ENCODE measurements at regions not wholly inside any gene's neighbourhood (a gene's known extent, or its start where the extent isn't known, plus 50 kb on each side); places are given as distances from the start of the nearest gene placed in this dataset.

DNA sequence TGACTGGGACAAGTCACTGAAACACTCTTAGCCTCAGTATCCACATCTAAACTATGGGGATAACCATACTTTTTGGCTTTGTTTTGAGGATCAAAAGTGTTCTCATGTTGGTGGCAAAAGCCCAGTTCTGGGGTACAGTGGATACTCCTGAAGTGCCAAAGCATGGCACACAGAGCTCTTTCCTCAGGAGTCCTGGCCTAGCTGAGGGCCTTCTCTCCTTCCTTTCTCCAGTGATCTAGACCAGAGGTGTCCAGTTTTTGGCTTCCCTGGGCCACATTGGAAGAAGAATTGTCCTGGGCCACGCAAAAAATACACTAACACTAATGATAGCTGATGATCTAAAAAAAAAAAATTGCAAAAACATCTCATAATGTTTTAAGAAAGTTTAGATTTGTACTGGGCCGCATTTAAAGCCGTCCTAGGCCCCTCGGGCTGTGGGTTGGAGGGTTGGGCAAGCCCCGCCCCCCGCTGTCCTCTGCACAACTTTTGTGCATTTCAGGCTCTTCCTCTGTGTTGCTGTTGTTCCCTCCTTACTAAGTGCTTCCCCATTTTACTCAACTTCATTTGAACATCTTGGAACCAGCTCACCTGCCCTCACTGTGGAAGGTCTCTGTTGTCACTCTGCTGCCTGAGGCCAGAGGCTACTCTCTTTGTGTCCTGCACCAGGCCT, 337.0 kb downstream of the CYRIA start:
- TF ChIP-seq, protein P1, sequence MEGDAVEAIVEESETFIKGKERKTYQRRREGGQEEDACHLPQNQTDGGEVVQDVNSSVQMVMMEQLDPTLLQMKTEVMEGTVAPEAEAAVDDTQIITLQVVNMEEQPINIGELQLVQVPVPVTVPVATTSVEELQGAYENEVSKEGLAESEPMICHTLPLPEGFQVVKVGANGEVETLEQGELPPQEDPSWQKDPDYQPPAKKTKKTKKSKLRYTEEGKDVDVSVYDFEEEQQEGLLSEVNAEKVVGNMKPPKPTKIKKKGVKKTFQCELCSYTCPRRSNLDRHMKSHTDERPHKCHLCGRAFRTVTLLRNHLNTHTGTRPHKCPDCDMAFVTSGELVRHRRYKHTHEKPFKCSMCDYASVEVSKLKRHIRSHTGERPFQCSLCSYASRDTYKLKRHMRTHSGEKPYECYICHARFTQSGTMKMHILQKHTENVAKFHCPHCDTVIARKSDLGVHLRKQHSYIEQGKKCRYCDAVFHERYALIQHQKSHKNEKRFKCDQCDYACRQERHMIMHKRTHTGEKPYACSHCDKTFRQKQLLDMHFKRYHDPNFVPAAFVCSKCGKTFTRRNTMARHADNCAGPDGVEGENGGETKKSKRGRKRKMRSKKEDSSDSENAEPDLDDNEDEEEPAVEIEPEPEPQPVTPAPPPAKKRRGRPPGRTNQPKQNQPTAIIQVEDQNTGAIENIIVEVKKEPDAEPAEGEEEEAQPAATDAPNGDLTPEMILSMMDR (IDR thresholded peaks at IDR 0.05; ENCODE audit: low read depth, low read length): no peak
- no peak overlapping the region for H3K4me3 ChIP-seq (ENCODE audit: low read depth, low read length)

DNA sequence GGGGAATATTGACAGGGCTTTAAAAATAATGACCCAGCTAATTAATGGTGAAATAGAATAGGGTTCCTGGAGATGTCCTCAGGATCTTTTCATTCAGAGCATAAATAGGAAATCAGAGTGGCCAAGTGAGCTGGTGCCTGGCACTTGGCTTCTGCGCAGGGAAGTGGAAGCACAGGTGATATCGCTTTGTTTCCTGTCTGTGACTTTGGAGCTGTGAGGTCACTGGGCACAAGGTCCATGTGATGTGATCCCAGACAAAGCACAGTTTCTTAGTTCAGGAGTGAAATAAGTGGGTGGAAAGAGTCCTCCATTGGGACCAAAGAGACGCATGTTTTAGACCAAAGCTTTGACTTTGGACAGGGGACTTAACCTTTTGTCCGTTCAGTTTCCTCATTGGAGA, 338.3 kb downstream of the CYRIA start:
- no peak overlapping the region for H3K4me3 ChIP-seq (ENCODE audit: low read depth, low read length)
- TF ChIP-seq, protein P1 (IDR thresholded peaks at IDR 0.05; ENCODE audit: low read depth, low read length): no peak

DNA sequence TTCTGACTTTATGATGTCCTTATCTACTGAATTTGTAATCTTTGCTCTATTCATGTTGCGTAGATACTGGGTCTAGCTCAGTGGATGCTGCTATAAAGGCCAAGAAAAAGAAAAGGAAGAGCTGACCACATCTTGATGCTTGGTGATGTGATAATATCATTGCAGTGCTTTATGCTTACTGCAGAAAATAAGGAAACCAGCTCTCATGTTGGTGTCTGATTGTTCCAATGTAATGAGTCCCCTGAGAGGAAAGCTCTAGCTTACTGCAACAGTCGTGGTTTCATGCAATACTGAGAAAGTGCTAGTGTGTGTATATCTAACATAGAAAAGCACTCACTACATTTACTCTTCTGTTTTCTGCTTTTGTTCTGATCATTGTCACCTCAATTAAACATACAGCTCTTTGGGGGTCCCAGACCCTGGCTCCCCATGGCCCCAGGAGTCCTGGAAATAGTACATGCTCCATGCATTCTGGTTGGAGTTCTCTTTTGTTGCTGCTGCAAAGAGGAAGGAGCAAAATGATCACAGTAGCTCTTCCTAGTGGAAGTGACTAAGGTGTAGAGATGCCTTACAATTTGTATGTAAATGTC, 338.8 kb downstream of the CYRIA start:
- H3K4me3 ChIP-seq (ENCODE audit: low read depth, low read length): no peak overlapping the region
- TF ChIP-seq, protein P1 (IDR thresholded peaks at IDR 0.05; ENCODE audit: low read depth, low read length): no peak

DNA sequence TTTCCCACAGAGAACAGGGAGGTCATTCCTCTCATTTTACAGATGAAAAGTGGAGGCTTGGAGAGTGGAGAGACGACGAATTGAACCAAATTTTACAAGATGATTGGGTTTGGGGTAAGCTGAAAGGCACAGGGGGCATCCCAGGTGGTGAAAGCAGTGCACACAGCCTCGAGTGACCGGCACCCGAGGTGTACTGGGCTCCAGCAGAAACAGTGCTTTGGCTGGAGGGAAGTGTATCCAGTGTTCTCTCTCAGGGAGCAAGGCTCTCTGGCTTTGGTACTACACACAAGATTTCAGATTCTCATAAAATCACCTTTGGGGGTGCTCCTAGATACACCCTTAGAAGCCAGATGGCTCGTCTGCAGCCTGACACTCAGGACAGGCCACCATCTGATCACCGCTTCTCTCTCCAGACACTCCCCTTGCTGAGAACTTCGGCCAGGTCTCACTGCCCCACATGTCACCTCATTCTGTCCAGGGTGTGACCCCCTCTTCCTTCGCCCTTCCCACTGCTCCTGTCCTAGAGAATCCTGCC, 339.6 kb downstream of the CYRIA start:
- no peak overlapping the region for H3K4me3 ChIP-seq (ENCODE audit: low read depth, low read length)
- TF ChIP-seq, protein P1 (IDR thresholded peaks at IDR 0.05; ENCODE audit: low read depth, low read length): no peak

DNA sequence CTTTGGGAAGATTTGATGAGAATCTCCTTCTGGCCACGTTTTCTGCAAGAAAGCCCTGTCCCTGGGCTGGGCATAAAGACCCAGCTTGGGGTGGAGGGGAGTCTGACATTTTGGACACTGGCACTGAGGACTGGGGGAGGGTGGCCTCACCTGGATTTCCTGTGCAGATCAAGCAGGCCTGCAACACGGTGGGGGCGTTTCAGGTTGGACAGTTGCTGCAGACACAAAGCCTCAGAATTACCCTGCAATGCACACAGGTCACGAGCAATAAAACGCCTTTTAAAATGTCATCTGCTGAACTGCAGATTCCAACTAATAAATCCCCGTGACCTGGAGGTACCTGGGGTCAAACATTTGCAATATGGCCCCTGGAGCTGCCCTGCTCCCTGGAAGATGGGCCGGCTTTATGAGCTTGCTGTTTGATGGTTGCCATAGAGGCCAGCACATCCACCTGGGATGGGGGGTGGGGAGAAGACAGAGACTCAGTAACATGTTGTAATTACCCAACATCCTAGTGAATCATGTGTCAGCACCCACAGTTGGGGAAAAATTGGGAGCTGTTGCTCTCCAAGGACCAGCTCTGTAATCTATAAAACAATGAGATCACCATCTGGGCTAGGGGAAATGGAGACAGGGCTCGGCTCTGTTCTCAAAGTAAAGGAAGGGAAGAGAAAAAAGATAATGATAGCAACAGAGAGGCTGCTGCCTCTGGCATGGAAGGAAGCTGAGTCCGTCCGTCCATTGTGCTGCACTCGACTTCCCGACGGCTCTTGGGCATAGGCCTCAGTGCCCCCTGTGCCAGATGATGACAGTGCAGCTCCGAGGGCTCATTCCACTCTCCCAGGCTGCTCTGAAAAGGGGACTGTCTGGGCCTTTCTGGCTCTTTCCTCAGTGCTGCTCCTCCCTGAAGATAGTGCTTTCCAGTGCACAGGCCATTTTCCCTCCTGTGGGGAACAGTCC, 340.3 kb downstream of the CYRIA start:
- TF ChIP-seq, protein P1 (IDR thresholded peaks at IDR 0.05; ENCODE audit: low read depth, low read length): no peak

DNA sequence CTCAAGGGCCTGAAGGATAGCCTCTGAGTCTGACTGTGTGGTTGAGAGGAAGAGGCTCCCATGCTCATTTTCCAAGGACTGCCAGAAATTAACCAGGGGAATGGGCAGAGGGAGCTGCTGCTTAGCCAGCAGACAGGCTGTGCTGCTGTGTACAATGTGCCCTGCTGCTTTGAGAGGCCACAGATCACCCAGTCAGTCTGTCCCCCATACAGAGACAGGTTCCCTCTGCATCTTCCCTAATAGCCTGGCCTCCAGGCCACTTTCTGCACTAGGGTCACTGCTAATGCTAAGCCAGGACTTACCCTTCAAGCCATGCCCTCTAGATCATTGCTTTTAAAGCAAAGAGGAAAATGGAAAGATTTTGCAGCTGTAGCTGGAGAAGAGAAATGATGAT, 341.1 kb downstream of the CYRIA start:
- TF ChIP-seq, protein P1 (IDR thresholded peaks at IDR 0.05; ENCODE audit: low read depth, low read length): no peak
- no peak overlapping the region for H3K4me3 ChIP-seq (ENCODE audit: low read depth, low read length)

More for the DNA sequence above, 340.3 kb downstream of the CYRIA start:
- H3K4me3 ChIP-seq (ENCODE audit: low read depth, low read length): no peak overlapping the region
